RWPE2 (cell line): ENCODE measurements at regions not wholly inside any gene's neighbourhood (a gene's known extent, or its start where the extent isn't known, plus 50 kb on each side); places are given as distances from the start of the nearest gene placed in this dataset.

ENCODE experiments used
- ATAC-seq: fragments of 200-7000 bp; cut with Tn5 transposase; 3 replicates; pipeline ENCODE4 v1.9.1; 2021; ENCODE audit warnings: low read depth
- DNase-seq: peaks from one replicate; pipeline ENCODE4 v3.0.0-alpha.2; 2020; ENCODE audit warnings: low spot score
- H3K27ac ChIP-seq: fragments of 450-650 bp; 2 replicates; pipeline ENCODE4 v1.5.1; 2017; ENCODE audit warnings: mild to moderate bottlenecking; ENCODE audit not compliant: poor library complexity, severe bottlenecking
- H3K27me3 ChIP-seq: fragments of 250-450 bp; sonication (Bioruptor Pico); 2 replicates; pipeline ENCODE4 v1.5.1; 2021; ENCODE audit warnings: mild to moderate bottlenecking, moderate library complexity; ENCODE audit not compliant: insufficient read depth, poor library complexity, severe bottlenecking
- H3K36me3 ChIP-seq: fragments of 250-450 bp; sonication (Bioruptor Pico); 2 replicates; pipeline ENCODE4 v1.5.1; 2020; ENCODE audit warnings: low read depth, mild to moderate bottlenecking, moderate library complexity
- H3K4me1 ChIP-seq: fragments of 250-450 bp; sonication (Bioruptor Pico); 2 replicates; pipeline ENCODE4 v1.5.1; 2021; ENCODE audit warnings: mild to moderate bottlenecking, moderate library complexity; ENCODE audit not compliant: insufficient read depth, poor library complexity, severe bottlenecking
- H3K4me3 ChIP-seq: fragments of 250-450 bp; sonication (Bioruptor Pico); 2 replicates; pipeline ENCODE4 v1.5.1; 2021; ENCODE audit warnings: mild to moderate bottlenecking, moderate library complexity; ENCODE audit not compliant: severe bottlenecking
- H3K9me3 ChIP-seq: fragments of 250-450 bp; sonication (Bioruptor Pico); 2 replicates; pipeline ENCODE4 v1.5.1; 2021; ENCODE audit warnings: mild to moderate bottlenecking, moderate library complexity; ENCODE audit not compliant: severe bottlenecking
- CTCF ChIP-seq: fragments of 450-650 bp; IDR thresholded peaks from one replicate; pipeline ENCODE4 v1.5.1; 2017; ENCODE audit warnings: mild to moderate bottlenecking, moderate library complexity; ENCODE audit not compliant: poor library complexity, severe bottlenecking

DNA sequence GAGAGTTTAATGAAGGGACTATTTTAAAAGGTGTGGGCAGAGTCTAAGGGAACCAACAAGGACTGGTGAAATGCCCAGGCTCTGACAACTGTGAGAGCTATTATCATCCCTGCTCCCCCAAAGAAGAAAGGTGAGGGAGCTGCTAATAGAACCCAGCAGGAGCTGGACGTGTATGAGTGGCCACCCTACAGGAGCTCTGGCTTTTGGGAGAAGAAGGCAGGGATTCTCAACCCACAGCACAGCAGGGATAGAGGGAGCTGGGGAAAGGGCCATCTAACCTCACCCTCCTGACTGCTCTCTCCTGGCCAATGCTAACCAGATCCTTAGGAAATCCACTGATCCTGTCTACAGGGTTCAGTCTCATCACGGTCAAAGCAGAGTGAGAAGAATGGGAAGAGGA lies 57.1 kb downstream of the GRIN2B start:
- Histone ChIP-seq H3K27me3 (no peaks in the 10 kb centered on the region), H3K9me3 (no peaks in the 10 kb centered on the region), H3K27ac (no peak overlapping the region), H3K4me3 (no peak overlapping the region), H3K4me1 (no peaks in the 10 kb centered on the region), H3K36me3 (no peaks in the 10 kb centered on the region)
- DNase-seq (no peak), ATAC-seq (no peak)
- TF ChIP-seq CTCF, result no peak

GRCh38 chr12:13918897-13919296 lies 62.5 kb downstream of the GRIN2B start:
- TF ChIP-seq CTCF, result no peak
- Histone ChIP-seq H3K9me3 (no peaks in the 10 kb centered on the region), H3K36me3 (no peaks in the 10 kb centered on the region), H3K27ac (no peak overlapping the region), H3K27me3 (no peaks in the 10 kb centered on the region), H3K4me3 (no peak overlapping the region), H3K4me1 (no peaks in the 10 kb centered on the region)
- no peak for DNase-seq
- ATAC-seq, result no peak

- no peaks in the 10 kb centered on the region for H3K36me3 ChIP-seq
- no peaks in the 10 kb centered on the region for H3K9me3 ChIP-seq
- no peaks in the 10 kb centered on the region for H3K4me1 ChIP-seq
- TF ChIP-seq CTCF, result no peak
- H3K27ac ChIP-seq, result no peak overlapping the region
- no peak overlapping the region for H3K4me3 ChIP-seq
- ATAC-seq (no peak), DNase-seq (no peak)
- no peaks in the 10 kb centered on the region for H3K27me3 ChIP-seq
Observed at GRCh38 chr12:13915096-13915495, 66.3 kb downstream of the GRIN2B start.

DNA sequence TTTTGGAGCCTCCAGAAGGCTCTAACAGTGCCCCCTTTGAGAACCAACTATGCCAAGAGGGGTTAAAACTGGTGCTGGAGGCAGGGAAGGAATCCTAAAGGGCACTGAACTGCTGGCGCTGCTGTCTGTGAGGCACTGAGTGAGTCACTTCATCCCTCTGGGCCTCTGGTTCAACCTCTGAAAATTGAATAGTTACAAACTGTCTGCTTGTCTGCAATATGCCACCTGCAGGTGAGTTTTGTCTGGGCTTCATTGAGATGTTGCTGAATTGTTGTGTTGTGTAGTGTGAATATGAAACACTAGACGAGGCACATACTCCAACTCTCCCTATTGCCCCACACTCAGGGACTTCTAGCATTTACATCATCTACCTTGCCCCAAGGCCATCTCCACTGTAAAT lies 68.0 kb downstream of the GRIN2B start:
- Histone ChIP-seq H3K27me3 (no peaks in the 10 kb centered on the region), H3K4me1 (no peaks in the 10 kb centered on the region), H3K36me3 (no peaks in the 10 kb centered on the region), H3K4me3 (no peak overlapping the region), H3K27ac (no peak overlapping the region), H3K9me3 (no peaks in the 10 kb centered on the region)
- no peak for ATAC-seq
- DNase-seq, result no peak
- no peak for TF ChIP-seq CTCF

- no peak for TF ChIP-seq CTCF
- DNase-seq (no peak), ATAC-seq (no peak)
- Histone ChIP-seq H3K27me3 (no peaks in the 10 kb centered on the region), H3K27ac (no peak overlapping the region), H3K4me3 (no peak overlapping the region), H3K36me3 (no peaks in the 10 kb centered on the region), H3K9me3 (no peaks in the 10 kb centered on the region), H3K4me1 (no peaks in the 10 kb centered on the region)
Observed at GRCh38 chr12:13911756-13912554, 69.4 kb downstream of the GRIN2B start.
